ENCODE measurements at regions not wholly inside any gene's neighbourhood (a gene's known extent, or its start where the extent isn't known, plus 50 kb on each side); places are given as distances from the start of the nearest gene placed in this dataset.

GRCh38 chr2:239569401-239570090 is 168.7 kb upstream of the HDAC4 start:
- TF ChIP-seq, protein P1, sequence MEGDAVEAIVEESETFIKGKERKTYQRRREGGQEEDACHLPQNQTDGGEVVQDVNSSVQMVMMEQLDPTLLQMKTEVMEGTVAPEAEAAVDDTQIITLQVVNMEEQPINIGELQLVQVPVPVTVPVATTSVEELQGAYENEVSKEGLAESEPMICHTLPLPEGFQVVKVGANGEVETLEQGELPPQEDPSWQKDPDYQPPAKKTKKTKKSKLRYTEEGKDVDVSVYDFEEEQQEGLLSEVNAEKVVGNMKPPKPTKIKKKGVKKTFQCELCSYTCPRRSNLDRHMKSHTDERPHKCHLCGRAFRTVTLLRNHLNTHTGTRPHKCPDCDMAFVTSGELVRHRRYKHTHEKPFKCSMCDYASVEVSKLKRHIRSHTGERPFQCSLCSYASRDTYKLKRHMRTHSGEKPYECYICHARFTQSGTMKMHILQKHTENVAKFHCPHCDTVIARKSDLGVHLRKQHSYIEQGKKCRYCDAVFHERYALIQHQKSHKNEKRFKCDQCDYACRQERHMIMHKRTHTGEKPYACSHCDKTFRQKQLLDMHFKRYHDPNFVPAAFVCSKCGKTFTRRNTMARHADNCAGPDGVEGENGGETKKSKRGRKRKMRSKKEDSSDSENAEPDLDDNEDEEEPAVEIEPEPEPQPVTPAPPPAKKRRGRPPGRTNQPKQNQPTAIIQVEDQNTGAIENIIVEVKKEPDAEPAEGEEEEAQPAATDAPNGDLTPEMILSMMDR (tag by site-specific recombination; IDR thresholded peaks at IDR 0.05): no peak
- no peak for TF ChIP-seq OVOL3 (tag by site-specific recombination; IDR thresholded peaks at IDR 0.05)
- no peak for TF ChIP-seq IKZF3 (tag by site-specific recombination; IDR thresholded peaks at IDR 0.05)
- TF ChIP-seq SP3 (tag by site-specific recombination; IDR thresholded peaks at IDR 0.05): no peak
- TF ChIP-seq ZBTB49 (tag by site-specific recombination; IDR thresholded peaks at IDR 0.05; ENCODE audit: low read depth): no peak
- TF ChIP-seq, protein P2, sequence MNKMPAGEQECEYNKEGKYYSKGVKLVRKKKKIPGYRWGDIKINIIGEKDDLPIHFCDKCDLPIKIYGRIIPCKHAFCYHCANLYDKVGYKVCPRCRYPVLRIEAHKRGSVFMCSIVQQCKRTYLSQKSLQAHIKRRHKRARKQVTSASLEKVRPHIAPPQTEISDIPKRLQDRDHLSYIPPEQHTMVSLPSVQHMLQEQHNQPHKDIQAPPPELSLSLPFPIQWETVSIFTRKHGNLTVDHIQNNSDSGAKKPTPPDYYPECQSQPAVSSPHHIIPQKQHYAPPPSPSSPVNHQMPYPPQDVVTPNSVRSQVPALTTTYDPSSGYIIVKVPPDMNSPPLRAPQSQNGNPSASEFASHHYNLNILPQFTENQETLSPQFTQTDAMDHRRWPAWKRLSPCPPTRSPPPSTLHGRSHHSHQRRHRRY (tag by site-specific recombination; IDR thresholded peaks at IDR 0.05): no peak

Data from HEK293 (cell line).